HG03095 (cell line): ENCODE measurements at regions not wholly inside any gene's neighbourhood (a gene's known extent, or its start where the extent isn't known, plus 50 kb on each side); places are given as distances from the start of the nearest gene placed in this dataset.

Experiments
- ATAC-seq: cut with Tn5 transposase; IDR thresholded peaks from one replicate; pipeline ENCODE4 v1.9.1; 2021; ENCODE audit warnings: moderate library complexity; ENCODE audit not compliant: unreplicated experiment

DNA sequence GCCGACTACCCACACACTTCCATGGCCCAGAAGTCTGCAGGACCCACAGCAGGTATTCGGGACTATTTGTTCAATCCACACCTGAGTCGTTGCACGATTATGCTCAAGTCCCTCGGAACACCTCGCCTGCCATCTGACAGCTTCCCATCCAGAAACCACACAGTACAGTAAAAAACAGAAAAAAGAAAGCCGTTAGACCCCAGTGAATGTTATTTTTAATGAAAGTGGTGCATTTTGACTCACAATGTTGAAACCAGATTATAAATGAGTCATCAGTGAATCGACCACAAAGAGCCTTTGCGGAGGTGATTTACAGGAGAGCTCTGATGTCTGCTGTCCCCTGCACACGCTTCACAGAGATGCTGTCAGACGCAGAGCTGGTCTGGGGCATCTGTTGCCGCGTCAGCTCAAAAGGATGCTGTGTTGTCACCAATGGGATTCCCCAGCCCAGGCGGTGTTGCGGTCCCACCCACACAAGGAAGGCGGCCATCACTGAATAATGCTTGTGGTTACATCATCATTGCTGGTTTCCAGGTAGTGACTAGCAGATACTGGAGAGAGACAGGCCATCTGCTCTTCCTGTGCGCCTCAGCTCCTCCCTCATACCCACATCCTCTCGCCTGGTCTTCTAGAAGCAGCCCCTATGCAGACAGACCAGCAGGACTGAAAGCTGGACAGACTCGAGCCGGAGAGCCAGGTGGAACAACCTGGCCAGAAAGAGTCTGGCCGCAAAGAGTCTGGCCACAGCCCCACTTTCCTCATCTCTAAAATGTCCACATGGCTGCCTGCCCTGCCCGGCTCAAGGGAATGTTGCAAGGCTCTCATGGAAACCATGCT is 116.8 kb downstream of the TOMM20 start:
- ATAC-seq = peak; percentile 73

DNA sequence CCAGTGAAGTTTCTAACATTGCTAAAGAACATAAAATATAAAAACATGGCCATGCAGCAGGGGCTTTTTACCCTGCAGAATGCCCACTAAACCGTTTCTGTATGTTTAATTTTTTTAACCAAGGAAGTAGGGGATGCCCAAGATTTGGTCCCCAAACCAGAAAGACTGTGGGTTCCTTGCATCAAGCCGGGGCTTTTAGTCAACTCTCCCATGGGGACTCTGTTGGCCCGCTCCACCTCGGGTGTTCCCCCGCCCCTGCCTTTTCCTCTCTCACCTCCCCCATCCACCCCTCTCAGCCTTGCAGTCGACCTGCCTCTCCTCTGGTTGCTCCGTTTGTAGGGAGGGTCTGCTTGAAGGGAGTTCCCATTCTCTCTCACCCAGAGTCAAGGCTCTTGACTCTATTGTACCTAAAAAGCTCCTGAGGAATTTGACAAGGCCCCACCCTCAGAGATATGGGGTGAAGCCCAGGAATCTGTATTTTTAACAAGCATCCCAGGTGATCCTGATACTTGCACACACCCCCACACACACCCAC is 117.5 kb downstream of the TOMM20 start:
- ATAC-seq = no peak

- no peak for ATAC-seq
Measured at GRCh38 chr1:235009561-235010306, 118.9 kb downstream of the TOMM20 start.

GRCh38 chr1:235009074-235009473 is 119.6 kb downstream of the TOMM20 start:
- ATAC-seq = no peak

DNA sequence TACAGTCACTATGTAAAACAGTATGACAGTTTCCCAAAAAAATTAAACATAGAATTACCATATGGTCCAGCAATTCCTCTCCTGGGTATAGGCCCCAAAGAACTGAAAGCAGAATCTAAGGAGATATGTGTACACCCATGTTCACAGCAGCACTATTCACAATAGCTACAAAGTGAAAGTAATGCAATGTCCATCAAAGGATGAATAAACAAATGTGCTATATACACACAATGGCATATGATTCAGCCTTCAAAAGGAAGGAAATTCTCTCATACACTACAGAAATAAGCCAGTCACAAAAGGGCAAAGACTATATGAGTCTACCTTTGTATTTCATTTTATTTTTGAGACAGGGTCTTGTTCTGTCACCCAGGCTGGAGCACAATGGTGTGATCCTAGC is 120.4 kb downstream of the TOMM20 start:
- no peak for ATAC-seq

DNA sequence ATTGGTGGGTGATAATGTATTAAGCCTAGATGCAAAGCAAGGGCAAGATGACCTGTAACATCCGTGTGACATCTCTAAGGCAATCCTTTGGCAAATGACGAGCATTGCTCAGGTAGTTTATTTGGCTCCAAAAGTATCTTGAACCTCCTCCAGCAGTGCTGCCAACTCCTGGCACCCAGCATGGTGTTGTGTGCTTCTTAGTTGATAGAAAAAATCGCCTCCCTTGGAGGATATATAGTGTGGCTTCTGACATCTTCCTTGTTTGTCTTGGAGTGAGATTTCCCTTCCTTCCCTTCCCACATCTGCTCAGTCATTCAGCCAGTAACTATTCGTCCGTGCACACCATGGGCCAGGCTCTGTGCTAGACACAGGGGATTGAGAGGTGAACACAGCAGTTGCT is 121.8 kb downstream of the TOMM20 start:
- ATAC-seq = no peak

GRCh38 chr1:235006132-235006721 is 122.4 kb downstream of the TOMM20 start:
- ATAC-seq = no peak

DNA sequence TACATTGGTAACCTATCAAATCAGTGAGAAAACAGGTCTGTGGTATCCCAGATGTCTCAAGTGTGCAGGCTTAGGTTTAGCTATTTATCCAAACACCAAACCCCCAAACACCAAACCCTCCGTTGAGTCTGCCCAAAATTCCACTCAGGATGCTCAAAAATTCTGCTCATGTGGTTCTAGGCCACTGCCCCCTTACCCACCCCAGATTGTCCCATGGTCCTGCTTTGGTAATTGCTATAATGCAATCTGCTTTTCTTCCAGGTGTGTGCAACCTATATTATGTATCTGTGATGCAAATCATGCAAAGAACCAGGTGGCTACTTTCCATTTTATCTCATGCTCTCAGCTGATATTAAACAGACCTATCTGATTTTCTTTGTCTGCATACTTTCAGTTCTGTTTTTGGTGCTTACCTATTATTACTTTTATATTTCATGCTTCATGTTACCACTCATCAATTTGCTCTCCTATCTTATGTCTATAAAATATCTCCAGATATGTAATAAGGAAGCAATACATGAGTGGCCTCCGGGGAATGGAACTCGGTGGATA is 123.7 kb downstream of the TOMM20 start:
- ATAC-seq = no peak

DNA sequence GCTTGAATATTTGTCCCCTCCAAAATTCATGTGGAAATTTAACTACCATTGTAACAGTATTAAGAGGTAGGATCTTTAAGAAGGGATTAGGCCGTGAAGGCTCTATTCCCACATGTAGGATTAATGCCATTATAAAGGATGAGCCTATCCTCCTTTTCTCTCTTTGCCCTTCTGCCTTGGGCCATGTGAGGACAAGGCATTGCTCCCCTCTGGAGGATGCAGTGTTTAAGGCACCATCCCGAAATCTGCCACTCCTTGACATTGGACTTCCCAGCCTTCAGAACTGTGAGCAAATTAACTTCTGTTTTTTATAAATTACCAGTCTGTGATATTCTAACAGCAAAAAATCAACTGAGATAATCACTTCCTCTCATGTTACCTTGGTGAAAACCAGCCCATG is 124.4 kb downstream of the TOMM20 start:
- no peak for ATAC-seq

DNA sequence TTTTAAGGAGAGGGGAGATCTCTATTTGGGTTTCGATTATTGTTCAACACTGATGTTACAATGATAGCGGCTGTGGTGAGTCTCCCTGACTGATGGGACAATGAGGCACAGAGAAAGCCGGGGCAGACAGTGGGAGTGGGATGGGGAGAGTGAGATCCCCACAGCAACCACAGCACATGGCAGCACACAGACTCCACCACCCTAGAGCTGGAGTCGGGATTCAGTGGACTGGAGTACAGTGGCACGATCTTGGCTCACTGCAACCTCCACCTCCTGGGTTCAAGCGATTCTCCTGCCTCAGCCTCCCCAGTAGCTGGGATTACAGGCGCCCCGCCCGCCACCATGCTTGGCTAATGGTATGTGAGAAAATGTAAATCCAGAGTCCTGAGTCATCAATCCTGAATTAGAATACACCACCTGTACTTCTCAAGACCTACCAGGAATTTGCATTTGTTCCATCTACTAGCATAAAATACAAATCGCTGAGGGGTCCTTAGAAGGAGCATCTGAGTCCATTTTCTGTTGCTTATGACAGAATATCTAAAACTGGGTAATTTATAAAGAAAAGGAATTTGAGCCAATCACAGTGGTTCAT is 125.8 kb downstream of the TOMM20 start:
- no peak for ATAC-seq

DNA sequence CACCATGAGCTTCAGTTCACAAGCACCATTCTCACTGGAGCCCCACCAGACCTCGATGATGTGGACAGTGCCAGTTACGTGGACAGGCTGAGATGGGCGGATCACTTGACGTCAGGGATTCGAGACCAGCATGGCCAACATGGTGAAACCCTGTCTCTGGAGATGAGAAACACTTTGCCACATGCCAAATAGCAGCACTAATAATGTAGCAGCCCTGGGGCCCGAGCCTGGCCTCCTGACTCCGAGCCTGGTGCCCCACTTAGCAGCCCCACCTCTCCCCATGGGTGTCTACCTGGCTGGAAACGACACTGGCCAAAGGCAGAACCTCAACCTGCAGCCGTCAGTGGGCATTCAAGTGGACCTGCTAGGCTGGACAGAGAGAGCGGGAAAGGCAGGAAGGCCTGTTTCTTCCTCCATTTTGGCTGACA is 129.1 kb downstream of the TOMM20 start:
- no peak for ATAC-seq

GRCh38 chr1:234997896-234998741 is 130.5 kb downstream of the TOMM20 start:
- ATAC-seq = no peak

DNA sequence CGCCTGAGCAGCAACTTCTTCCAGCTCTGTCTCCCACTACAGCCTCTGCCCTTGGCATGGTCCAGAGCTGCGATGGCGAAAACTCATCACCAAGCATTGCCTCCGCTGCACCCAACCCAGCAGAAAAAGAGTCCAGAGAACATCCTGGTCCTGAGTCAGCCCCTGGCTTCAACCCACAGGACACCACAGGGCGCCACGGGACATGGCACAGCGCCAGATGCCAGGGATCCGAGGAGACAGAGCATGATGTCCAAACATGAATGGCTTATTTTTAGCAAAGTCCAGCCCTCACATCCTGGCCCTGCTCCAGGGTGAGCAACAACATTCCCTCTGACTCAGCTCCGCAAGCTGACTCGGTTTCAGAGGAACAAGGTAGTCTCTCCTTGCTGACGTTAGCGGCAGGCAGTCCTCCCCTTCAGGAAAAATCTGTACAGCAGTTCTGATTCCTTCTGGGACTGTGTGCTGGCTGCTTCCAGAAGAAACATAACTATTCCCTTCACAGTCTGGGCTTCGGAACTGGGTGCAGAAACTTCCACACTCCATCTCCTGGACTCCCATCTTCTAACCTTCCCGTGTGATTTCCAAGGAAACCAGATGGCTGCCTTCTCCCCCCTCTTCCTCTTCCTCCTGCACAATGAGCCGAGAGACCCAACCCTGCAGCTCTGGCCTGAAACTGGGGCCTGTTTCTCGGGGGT is 131.3 kb downstream of the TOMM20 start:
- ATAC-seq = no peak

- ATAC-seq = no peak
Measured at GRCh38 chr1:234996245-234996757, 132.3 kb downstream of the TOMM20 start.

- no peak for ATAC-seq
Measured at GRCh38 chr1:234994436-234995295, 134.0 kb downstream of the TOMM20 start.

DNA sequence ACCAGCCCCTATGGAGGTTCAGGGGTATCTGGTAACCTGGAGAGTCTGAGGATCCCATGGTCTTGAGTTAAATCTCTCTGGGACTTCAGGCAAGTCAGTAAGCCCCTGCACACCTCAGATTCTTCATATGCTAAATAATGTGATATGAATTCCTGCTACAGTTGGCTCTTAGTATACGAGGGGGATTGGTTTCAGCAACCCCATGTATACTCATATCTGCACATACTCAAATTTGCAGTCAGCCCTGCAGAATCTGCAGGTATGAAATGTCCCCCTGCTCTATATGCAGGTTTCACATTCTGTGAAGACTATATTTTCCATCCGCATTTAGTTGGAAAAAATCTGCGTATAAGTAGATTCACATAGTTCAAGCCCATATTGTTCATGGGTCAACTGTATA is 136.6 kb downstream of the TOMM20 start:
- ATAC-seq = no peak

DNA sequence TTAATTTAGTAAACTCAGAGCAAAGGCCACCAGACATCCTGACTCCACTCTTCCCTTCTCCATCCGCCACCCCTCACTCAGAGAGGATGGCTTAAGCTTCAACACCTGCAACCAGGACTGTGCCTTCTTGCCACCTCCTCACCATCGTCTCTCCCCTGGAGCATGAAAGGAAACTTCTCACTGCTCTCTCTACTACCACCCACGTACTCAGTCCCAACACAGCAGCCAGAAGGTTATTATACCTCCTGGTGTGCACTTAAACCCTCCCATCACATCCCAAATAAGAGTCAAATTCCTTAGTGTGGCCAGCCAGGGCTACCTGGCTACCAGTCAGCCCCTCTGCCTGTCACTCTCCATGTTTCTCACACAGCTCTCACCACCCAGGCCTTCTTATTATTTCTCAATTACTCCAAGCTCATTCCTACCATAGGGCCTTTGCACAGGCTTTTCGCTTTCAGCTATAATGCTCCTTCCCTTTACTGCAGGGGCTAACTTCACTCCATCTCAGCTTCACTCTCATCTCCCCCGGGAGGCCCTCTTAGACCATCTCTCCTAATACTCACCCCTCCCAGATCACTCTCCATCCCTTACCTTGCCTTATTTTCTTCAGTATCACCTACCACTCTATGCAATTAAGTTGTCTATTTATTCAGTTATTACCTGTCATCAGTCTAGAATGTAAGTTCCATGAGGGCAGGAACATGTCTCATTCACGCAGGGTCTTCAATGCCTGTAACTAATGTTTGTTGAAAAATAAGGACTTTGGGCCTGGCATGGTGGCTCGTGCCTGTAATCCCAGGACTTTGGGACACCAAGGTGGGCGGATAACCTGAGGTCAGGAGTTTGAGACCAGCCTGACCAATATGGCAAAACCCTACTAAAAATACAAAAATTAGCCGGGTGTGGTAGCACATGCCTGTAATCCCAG is 137.5 kb downstream of the TOMM20 start:
- no peak for ATAC-seq
